ENCODE measurements at regions not wholly inside any gene's neighbourhood (a gene's known extent, or its start where the extent isn't known, plus 50 kb on each side); places are given as distances from the start of the nearest gene placed in this dataset.

DNA sequence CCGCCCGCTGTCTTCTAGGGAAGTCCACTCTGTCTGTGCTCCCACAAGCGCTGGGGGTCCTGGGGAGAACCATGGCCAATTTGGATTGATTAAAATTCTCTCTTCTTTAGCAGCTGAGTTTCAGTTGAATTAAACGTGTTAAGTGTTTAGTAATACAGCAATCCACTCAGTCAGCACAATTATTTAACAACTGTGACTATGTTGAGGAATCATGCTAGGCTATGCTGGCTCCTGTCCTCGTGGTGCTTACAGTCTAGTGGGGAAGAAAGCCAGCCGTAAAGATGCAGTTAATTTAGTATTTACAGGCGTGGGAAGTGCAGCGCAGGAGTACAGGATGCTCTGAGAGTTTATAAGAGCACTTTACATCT is 88.9 kb upstream of the FOXP4 start:
- Histone ChIP-seq H3K9me3 (no peaks in the 10 kb centered on the region), H3K27me3 (replicated peaks in 1 of 2; ENCODE audit: control insufficient read depth in 2 of 2, extremely low read depth in 1 of 2, insufficient read depth in 2 of 2, low read length in 1 of 2) (peaks cover 0 to 43% of the 10 kb centered on the region in 2 experiments), H3K36me3 (ENCODE audit: control insufficient read depth in 2 of 2, extremely low read depth in 1 of 2, insufficient read depth in 1 of 2, low read length in 1 of 2) (no peaks in the 10 kb centered on the region), H3K4me1 (ENCODE audit: control insufficient read depth in 1 of 2, extremely low read depth in 1 of 2, insufficient read depth in 2 of 2, low read length in 2 of 2) (no peaks in the 10 kb centered on the region), H3K4me3 (ENCODE audit: control insufficient read depth in 1 of 2, extremely low read depth in 1 of 2, low read length in 1 of 2) (no peak overlapping the region), H3K27ac (ENCODE audit: low read length) (no peak overlapping the region)
- Mint-ChIP-seq H3K27ac (no peak overlapping the region), H3K4me3 (no peak overlapping the region), H3K36me3 (no peaks in the 10 kb centered on the region), H3K9me3 (no peaks in the 10 kb centered on the region), H3K4me1 (no peaks in the 10 kb centered on the region), H3K27me3 (peaks cover 5 to 21% of the 10 kb centered on the region in 2 donors)
- ATAC-seq (replicated peaks in 1 of 4), result no peak
- ChIA-PET POLR2A (no interaction called here), CTCF (no interaction called here)
- DNase-seq, result no peak
- 80% methylated on average over 1 of the region's 8 CpGs for WGBS (ENCODE audit: insufficient coverage)

- Mint-ChIP-seq H3K9me3 (no peaks in the 10 kb centered on the region), H3K36me3 (no peaks in the 10 kb centered on the region), H3K27ac (no peak overlapping the region), H3K27me3 (peaks cover 18 to 36% of the 10 kb centered on the region in 2 donors), H3K4me1 (no peaks in the 10 kb centered on the region), H3K4me3 (no peak overlapping the region)
- 86% methylated on average over 1 of the region's 2 CpGs for WGBS (ENCODE audit: insufficient coverage)
- no peak for ATAC-seq (replicated peaks in 1 of 4)
- ChIA-PET POLR2A (no interaction called here), CTCF (interaction anchor here in 1 of 2 donors (0.5 kb wide), 1 partner anchor 705 kb away, joined by 3 read pairs; no protein-coding TSS in a partner anchor)
- Histone ChIP-seq H3K9me3 (no peaks in the 10 kb centered on the region), H3K27ac (ENCODE audit: low read length) (no peak overlapping the region), H3K4me1 (ENCODE audit: control insufficient read depth in 1 of 2, extremely low read depth in 1 of 2, insufficient read depth in 2 of 2, low read length in 2 of 2) (no peaks in the 10 kb centered on the region), H3K36me3 (ENCODE audit: control insufficient read depth in 2 of 2, extremely low read depth in 1 of 2, insufficient read depth in 1 of 2, low read length in 1 of 2) (no peaks in the 10 kb centered on the region), H3K4me3 (ENCODE audit: control insufficient read depth in 1 of 2, extremely low read depth in 1 of 2, low read length in 1 of 2) (no peak overlapping the region), H3K27me3 (replicated peaks in 1 of 2; ENCODE audit: control insufficient read depth in 2 of 2, extremely low read depth in 1 of 2, insufficient read depth in 2 of 2, low read length in 1 of 2) (peaks cover 0 to 42% of the 10 kb centered on the region in 2 experiments)
- no peak for DNase-seq
Observed at GRCh38 chr6:41459738-41460137, 86.4 kb upstream of the FOXP4 start.

GRCh38 chr6:41460742-41461336 is 85.3 kb upstream of the FOXP4 start:
- Mint-ChIP-seq H3K4me3 (no peak overlapping the region), H3K27me3 (peaks cover 27 to 40% of the 10 kb centered on the region in 2 donors)

DNA sequence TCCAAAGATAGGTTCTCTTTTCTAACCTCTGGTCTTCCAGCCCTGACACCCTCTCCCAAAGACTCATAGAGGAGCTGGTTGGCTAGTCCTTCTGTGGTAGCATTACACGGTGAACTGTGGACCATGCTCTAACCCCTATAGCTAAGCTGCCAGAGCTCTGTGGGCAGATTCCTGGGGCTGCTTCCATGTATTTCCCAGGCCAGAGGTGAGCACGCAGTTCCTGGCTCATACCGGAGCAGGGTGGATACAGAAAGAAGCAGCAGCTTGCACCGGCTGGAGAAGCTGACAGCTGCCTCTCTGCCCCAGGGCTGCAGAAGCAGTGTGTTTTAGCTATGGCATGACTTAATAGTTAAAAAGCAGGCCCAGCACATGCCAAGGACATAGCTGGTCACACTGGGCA is 84.1 kb upstream of the FOXP4 start:
- peaks cover 38 to 49% of the 10 kb centered on the region in 2 donors for H3K27me3 Mint-ChIP-seq

More at GRCh38 chr6:41460742-41461336, 85.3 kb upstream of the FOXP4 start:
- H3K27ac Mint-ChIP-seq, result no peak overlapping the region
- H3K4me1 ChIP-seq (ENCODE audit: control insufficient read depth in 1 of 2, extremely low read depth in 1 of 2, insufficient read depth in 2 of 2, low read length in 2 of 2), result no peaks in the 10 kb centered on the region
- H3K36me3 ChIP-seq (ENCODE audit: control insufficient read depth in 2 of 2, extremely low read depth in 1 of 2, insufficient read depth in 1 of 2, low read length in 1 of 2), result no peaks in the 10 kb centered on the region
- H3K9me3 Mint-ChIP-seq, result no peaks in the 10 kb centered on the region
- no peak for DNase-seq
- no peak for ATAC-seq (replicated peaks in 1 of 4)
- no peaks in the 10 kb centered on the region for H3K9me3 ChIP-seq
- no peaks in the 10 kb centered on the region for H3K36me3 Mint-ChIP-seq
- no peak overlapping the region for H3K4me3 ChIP-seq (ENCODE audit: control insufficient read depth in 1 of 2, extremely low read depth in 1 of 2, low read length in 1 of 2)
- no peaks in the 10 kb centered on the region for H3K4me1 Mint-ChIP-seq
- H3K27ac ChIP-seq (ENCODE audit: low read length), result no peak overlapping the region
- ChIA-PET CTCF (interaction anchor here in 1 of 2 donors (0.5 to 0.6 kb wide), 2 partner anchors 48 to 64 kb away, joined by 3 read pairs; no protein-coding TSS in a partner anchor), POLR2A (no interaction called here)
- H3K27me3 ChIP-seq (replicated peaks in 1 of 2; ENCODE audit: control insufficient read depth in 2 of 2, extremely low read depth in 1 of 2, insufficient read depth in 2 of 2, low read length in 1 of 2), result peaks cover 0 to 41% of the 10 kb centered on the region in 2 experiments

DNA sequence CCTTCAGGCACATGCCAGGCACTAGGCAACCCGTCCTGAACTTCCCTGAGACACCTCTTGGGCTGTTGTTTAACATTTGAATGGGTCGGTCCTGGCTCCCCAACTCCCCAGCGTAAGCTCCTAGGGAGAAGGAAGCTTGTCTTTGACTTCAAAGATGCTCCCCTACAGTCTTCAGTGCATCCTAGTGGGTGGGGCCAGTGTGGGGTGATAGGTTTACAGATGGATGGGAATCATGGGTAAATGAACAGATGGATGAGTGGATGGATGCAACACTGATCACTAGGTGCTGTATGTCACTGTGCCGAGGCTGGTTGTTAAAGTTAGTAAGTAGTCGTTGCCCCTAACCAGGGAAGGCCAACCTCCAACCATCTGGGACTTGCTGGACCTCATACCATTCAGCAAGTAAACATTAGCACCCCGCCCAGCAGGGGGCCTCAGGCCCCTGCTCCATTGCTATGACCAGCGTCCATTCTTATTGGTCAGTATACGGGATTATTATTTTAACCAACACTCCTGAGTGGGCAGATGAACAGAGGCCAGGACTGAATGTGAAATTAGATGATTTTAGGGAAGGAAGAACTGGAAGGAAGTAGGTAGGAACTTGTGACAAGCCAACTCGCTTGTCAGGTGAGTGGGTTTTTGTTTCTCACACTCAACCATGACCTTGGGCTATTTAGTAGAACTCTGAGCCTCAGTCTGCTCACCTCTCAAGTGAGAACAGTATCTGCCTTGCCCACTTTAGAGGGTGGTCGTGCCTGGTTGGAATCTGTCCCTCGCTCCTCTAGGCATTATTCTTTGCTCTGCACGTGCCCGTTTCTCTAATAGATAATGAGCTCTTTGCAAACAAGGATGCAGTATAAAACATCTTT is 82.9 kb upstream of the FOXP4 start:
- Histone ChIP-seq H3K4me1 (ENCODE audit: control insufficient read depth in 1 of 2, extremely low read depth in 1 of 2, insufficient read depth in 2 of 2, low read length in 2 of 2) (no peaks in the 10 kb centered on the region), H3K4me3 (ENCODE audit: control insufficient read depth in 1 of 2, extremely low read depth in 1 of 2, low read length in 1 of 2) (no peak overlapping the region), H3K27ac (ENCODE audit: low read length) (no peak overlapping the region), H3K9me3 (no peaks in the 10 kb centered on the region), H3K27me3 (replicated peaks in 1 of 2; ENCODE audit: control insufficient read depth in 2 of 2, extremely low read depth in 1 of 2, insufficient read depth in 2 of 2, low read length in 1 of 2) (peaks cover 0 to 51% of the 10 kb centered on the region in 2 experiments), H3K36me3 (ENCODE audit: control insufficient read depth in 2 of 2, extremely low read depth in 1 of 2, insufficient read depth in 1 of 2, low read length in 1 of 2) (no peaks in the 10 kb centered on the region)
- no peaks in the 10 kb centered on the region for H3K4me1 Mint-ChIP-seq
- DNase-seq (peak in 1 of 35 experiments; percentile 28), ATAC-seq (replicated peaks in 1 of 4) (no peak)
- H3K27me3 Mint-ChIP-seq, result peaks cover 44 to 58% of the 10 kb centered on the region in 2 donors
- no peak overlapping the region for H3K27ac Mint-ChIP-seq
- 61% methylated on average over 3 of the region's 13 CpGs for WGBS (ENCODE audit: insufficient coverage)
- ChIA-PET CTCF (interaction anchor here in 1 of 2 donors (0.6 to 0.9 kb wide), 2 partner anchors 21 to 387 kb away, joined by 3 read pairs; no protein-coding TSS in a partner anchor), POLR2A (no interaction called here)
- no peaks in the 10 kb centered on the region for H3K36me3 Mint-ChIP-seq
- no peak overlapping the region for H3K4me3 Mint-ChIP-seq
- H3K9me3 Mint-ChIP-seq, result no peaks in the 10 kb centered on the region

More for the DNA sequence above, 84.1 kb upstream of the FOXP4 start:
- ATAC-seq (replicated peaks in 1 of 4) (no peak), DNase-seq (no peak)
- H3K27ac ChIP-seq (ENCODE audit: low read length), result no peak overlapping the region
- H3K4me3 ChIP-seq (ENCODE audit: control insufficient read depth in 1 of 2, extremely low read depth in 1 of 2, low read length in 1 of 2), result no peak overlapping the region
- Mint-ChIP-seq H3K27ac (no peak overlapping the region), H3K4me1 (no peaks in the 10 kb centered on the region), H3K9me3 (no peaks in the 10 kb centered on the region), H3K36me3 (no peaks in the 10 kb centered on the region), H3K4me3 (no peak overlapping the region)
- H3K4me1 ChIP-seq (ENCODE audit: control insufficient read depth in 1 of 2, extremely low read depth in 1 of 2, insufficient read depth in 2 of 2, low read length in 2 of 2), result no peaks in the 10 kb centered on the region
- WGBS (ENCODE audit: insufficient coverage), result 93% methylated on average over 4 of the region's 4 CpGs
- H3K9me3 ChIP-seq, result no peaks in the 10 kb centered on the region
- ChIA-PET CTCF (no interaction called here), POLR2A (no interaction called here)
- H3K27me3 ChIP-seq (replicated peaks in 1 of 2; ENCODE audit: control insufficient read depth in 2 of 2, extremely low read depth in 1 of 2, insufficient read depth in 2 of 2, low read length in 1 of 2), result peaks cover 0 to 45% of the 10 kb centered on the region in 2 experiments
- H3K36me3 ChIP-seq (ENCODE audit: control insufficient read depth in 2 of 2, extremely low read depth in 1 of 2, insufficient read depth in 1 of 2, low read length in 1 of 2), result no peaks in the 10 kb centered on the region

GRCh38 chr6:41464019-41464418 is 82.2 kb upstream of the FOXP4 start:
- peaks cover 0 to 2% (median 0%) of the 10 kb centered on the region in 3 donors for H3K4me1 Mint-ChIP-seq
- no peaks in the 10 kb centered on the region for H3K36me3 Mint-ChIP-seq
- H3K27me3 Mint-ChIP-seq, result peaks cover 46 to 61% of the 10 kb centered on the region in 2 donors
- no peak overlapping the region for H3K4me3 ChIP-seq (ENCODE audit: control insufficient read depth in 1 of 2, extremely low read depth in 1 of 2, low read length in 1 of 2)
- peaks cover 0 to 58% of the 10 kb centered on the region in 2 experiments for H3K27me3 ChIP-seq (replicated peaks in 1 of 2; ENCODE audit: control insufficient read depth in 2 of 2, extremely low read depth in 1 of 2, insufficient read depth in 2 of 2, low read length in 1 of 2)
- ATAC-seq (replicated peaks in 1 of 4) (no peak), DNase-seq (no peak)
- no peaks in the 10 kb centered on the region for H3K9me3 ChIP-seq
- H3K9me3 Mint-ChIP-seq, result no peaks in the 10 kb centered on the region
- no peak overlapping the region for H3K27ac ChIP-seq (ENCODE audit: low read length)
- WGBS (ENCODE audit: insufficient coverage), result 85% methylated on average over 2 of the region's 3 CpGs
- H3K27ac Mint-ChIP-seq, result no peak overlapping the region
- POLR2A ChIA-PET, result no interaction called here
- no peaks in the 10 kb centered on the region for H3K4me1 ChIP-seq (ENCODE audit: control insufficient read depth in 1 of 2, extremely low read depth in 1 of 2, insufficient read depth in 2 of 2, low read length in 2 of 2)
- no peaks in the 10 kb centered on the region for H3K36me3 ChIP-seq (ENCODE audit: control insufficient read depth in 2 of 2, extremely low read depth in 1 of 2, insufficient read depth in 1 of 2, low read length in 1 of 2)
- no peak overlapping the region for H3K4me3 Mint-ChIP-seq
- CTCF ChIA-PET, result interaction anchor here in 1 of 2 donors (0.9 kb wide), 1 partner anchor 22 kb away, joined by 3 read pairs; no protein-coding TSS in a partner anchor
